OCI-M1 (cell line): ENCODE measurements at regions not wholly inside any gene's neighbourhood (a gene's known extent, or its start where the extent isn't known, plus 50 kb on each side); places are given as distances from the start of the nearest gene placed in this dataset.

ENCODE experiments used
- DNase-seq: peaks from one replicate; lab custom pipeline; 2025; lab: John Stamatoyannopoulos, UW

GRCh38 chr14:104386151-104386841 is 193.3 kb upstream of the C14orf180 start:
- no peak for DNase-seq

DNA sequence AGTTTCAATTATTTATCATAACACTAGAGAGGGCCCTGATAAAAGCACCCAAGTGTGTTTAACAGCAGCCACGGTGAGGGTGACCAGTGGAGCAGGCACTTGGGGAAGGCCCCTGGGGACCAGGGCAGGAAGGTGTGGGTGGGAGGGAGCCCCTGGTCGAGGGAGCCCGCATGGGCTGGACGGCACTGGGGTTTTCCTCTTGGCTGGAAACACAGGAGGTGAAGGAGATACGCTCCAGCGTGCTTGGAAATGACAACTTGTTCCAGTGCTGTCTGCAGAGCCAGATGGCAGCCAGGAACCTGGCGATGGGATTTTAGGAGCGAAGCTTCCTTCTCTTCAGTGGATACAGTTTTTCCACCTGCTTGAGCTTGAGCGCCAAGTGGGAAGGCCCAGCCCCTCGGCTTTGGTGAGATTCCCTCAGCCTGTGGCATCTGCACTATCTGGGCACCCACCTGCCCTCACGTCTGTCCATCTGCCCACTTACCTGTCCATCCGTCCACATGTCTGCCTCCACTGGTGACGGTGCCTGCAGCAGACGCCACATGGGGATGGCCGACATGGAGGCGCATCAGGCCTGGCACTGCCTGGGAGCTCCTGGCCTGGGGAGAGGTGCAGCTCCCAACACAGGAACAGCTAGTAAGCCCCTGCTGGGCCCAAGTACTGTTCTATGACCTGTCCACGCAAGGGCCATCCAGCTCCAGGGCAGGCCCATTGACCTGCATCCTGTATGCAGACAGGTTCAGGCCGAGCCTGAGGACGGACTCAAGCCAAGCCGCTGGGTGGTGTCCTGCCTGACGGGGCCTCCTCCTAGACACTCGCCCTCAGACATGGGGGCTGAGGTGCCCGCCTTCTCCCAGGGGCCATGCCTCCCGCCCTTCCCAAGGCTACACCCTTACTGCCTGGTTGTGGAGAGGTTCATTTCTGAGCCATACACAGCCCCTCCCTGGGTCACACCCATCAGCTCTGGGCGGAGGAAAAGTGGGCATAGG is 192.2 kb upstream of the C14orf180 start:
- no peak for DNase-seq

GRCh38 chr14:104388011-104388521 is 191.5 kb upstream of the C14orf180 start:
- no peak for DNase-seq

- no peak for DNase-seq
Measured at GRCh38 chr14:104388541-104389325, 190.8 kb upstream of the C14orf180 start.

DNA sequence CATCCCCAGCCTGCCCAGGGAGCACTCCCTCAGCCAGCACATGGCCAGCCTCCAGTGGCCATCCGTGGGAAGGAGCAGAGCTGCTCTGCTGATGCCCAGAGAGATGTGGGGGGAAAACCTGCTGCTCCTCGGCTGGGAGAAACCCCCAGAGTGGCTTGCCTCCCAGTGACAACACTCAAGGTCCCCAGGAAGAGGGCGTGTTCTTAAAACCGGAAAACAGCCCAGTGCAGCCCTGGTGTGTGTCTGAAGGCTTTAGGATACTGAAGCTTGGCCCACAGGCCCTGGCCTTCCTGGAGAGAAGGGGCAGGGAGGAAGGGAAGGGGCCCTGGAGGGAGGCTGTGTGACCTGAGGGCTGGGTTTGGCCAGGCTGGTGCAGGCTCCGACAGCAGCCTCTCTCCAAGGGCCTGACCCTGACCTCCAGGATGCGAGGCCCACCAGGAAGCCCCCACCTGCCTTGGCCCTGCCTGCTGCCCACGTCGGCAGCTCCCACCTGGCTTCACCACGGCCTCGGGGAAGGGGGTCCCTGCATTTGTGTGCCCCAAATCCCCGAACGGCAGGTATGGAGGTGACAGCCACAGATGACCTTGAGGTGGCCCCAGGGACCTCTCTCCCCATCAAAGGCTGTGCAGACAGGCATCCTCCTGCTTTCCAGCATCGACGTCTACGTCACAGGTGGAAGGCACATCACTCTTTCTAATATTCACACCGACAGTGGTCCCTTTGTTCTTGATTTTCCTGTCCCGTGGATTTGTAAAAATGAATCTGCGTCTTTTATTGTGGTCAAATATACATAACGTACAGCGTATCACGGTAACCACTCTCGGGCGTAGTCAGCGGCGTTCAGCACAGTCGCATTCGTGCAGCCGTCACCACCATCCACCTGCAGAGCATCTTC is 190.0 kb upstream of the C14orf180 start:
- DNase-seq = no peak

GRCh38 chr14:104390221-104390931 is 189.2 kb upstream of the C14orf180 start:
- no peak for DNase-seq

DNA sequence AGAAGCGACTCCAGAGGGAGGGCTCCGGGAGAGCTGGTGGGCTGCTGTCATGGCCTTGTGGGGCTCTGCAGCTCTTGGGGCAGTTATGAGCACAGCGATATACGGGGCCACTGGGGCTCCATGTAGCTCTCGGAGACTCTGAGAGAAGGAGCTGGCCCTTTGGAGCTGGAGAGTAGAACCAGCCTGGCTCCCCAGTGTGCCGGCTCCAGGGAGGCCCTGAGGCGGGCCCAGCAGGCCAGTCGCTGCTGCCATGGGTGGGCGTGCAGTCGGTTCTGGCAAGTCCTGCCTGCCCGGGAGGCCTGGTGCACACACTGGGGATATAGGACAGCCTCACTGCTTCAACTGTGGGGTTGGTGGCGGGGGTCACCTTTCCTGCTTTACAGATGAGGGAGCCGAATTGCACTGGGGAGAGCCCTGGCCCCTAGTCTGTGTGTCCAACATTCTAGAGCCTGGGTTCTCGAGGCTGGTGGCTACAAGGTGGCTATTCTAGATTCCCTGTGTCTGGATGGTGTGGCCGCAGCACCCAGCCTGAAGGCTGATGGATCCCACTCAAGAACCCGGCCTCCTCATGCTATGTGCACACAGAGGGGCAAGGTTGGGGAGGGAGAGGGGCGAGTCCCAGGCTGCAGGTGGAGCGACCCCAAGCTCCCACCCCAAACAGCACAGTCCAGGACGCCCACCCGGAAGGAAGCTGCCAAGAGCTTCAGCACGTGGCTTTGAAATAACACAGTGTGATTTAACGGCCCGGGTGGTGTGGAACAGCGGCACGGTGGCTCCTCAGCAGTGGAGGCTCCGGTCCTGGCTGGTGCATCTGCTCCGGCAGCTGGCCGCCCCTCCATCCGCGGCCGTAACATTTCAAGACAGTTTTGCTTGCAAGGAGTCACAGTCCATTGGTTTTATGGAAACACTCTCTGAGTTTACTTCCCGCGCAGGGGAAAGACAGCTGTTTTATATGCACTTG is 188.3 kb upstream of the C14orf180 start:
- DNase-seq = no peak

DNA sequence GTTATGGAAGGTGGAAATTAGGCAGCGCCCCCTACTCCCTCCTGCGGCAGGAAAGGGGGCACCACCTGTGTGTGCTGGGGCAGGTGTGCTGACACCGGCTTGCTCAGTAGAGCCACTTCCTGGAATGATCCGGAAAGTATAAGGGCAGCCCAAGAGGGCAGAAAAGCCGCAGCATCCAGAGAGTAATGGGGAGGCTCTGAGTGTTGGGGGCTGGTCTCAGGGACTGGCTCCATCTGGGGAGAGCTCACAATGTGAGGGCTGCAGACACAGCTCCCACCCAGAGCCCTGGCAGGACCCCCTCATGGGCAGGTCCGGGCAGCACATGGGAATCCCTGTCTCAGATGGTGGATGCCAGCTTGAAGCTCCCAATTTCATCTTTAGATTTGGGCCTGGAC is 187.6 kb upstream of the C14orf180 start:
- no peak for DNase-seq

DNA sequence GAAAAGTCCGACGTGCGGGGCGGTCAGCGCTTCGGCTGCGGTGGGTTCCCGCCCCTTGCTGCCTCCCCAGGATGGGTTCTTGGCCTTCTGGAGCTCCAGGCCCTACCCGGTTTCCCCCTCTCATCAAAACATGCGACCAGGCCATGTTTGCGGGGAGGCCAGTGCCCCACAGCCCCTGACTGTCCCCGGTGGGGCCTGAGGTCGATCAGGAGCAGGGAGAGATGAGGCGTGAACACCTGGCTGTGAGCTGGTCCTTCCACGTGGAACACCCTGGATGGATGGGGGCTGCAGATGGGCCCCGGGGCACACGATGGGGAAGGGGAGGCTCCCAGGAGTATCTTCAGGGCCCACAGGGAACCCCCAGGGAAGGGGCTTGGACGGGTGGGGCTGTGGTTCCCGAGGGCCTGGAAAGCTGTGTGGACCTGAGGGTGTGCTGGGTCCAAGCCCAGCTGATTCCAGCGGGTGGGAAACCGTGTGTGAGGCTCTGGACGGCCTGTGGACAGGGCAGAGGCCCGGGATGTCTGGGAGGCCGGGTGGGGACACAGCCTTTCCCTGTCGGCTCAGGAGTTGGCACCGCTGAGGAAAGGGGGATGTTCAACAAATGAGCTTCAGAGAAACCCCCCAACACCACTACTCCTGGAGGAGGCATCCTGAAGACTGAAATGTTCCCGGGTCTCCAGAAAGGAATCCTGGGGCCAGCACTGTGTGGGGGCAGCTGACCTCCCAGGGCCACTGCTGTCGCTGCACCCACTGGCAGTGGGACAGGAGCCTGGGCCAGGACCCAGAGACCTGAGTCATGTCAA is 187.0 kb upstream of the C14orf180 start:
- DNase-seq = no peak

GRCh38 chr14:104393199-104393897 is 186.2 kb upstream of the C14orf180 start:
- no peak for DNase-seq

DNA sequence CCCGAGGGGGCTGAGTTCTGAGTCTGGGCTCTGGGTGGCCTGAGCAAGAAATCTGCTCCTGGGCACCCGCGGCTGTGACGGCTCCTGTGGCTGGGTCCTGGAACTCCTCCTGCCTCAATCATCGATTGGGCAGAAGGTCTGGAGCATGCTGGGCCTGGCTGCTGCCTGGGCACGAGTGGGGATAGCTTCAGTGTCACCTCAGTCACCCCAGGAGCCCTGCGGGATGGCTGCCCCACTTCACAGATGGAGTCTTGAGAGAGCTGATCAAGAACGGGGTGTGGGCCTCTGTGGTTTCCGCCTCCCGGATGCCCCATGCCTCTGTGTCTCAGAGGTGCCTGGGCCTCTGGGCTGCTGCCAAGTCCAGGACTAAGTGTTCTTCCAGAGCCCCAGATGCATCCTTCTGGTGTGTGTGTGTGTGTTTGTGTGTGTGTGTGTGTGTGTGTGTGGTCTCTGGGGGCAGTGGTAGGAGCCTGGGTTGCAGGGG is 185.6 kb upstream of the C14orf180 start:
- no peak for DNase-seq

DNA sequence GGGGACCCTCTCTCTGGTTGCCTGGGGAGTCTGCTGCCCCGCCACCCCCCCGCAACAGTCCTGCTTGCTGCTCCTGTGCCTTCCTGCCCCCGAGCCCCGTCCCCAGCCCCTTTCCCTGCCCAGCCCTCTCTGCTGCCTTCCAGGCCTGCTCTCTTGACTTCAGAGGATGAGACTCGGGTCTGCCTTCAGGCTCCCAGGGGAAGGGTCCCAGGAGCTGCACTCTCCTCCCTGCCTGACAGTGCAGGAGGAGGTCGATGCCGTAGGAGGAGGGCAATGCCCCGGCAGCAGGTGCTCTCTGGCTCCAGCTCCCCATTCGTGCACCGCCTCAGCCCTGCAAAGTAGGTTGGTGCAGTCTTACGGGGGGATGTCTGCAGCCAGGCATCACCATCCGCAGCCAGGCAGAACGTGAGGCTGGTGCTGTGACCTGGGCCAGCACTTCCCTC is 185.1 kb upstream of the C14orf180 start:
- no peak for DNase-seq

- DNase-seq = no peak
Measured at GRCh38 chr14:104395276-104395675, 184.3 kb upstream of the C14orf180 start.

GRCh38 chr14:104395941-104396681 is 183.5 kb upstream of the C14orf180 start:
- DNase-seq = no peak

- no peak for DNase-seq
Measured at GRCh38 chr14:104396682-104397470, 182.7 kb upstream of the C14orf180 start.

DNA sequence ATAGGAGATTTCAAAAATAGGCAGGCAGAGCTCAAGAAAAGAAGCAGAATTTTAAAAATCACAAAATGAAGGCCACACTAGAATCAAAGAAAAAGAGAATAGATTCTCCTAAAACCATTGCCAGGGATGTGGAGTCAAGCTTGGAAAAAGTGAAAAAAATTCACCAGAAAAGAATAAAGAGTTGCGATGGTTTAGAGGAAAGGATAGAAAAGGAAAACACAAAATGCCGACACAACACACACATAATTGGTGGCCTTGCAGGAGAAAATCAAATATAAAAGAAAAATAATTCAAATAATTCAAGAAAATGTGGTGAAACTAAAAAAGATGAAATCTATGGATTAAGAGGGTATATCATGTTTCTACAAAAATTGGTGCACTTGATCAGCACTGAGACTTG is 181.6 kb upstream of the C14orf180 start:
- no peak for DNase-seq
